ENCODE measurements at regions not wholly inside any gene's neighbourhood (a gene's known extent, or its start where the extent isn't known, plus 50 kb on each side); places are given as distances from the start of the nearest gene placed in this dataset.

- no peak overlapping the region for H3K4me3 ChIP-seq (ENCODE audit: low read depth, low read length)
- DNase-seq (ENCODE audit: low read depth): no peak
- TF ChIP-seq MYC (IDR thresholded peaks at IDR 0.05; ENCODE audit: low read depth, low read length) (no peak), MAX (IDR thresholded peaks at IDR 0.05; ENCODE audit: low read depth, low read length) (no peak), POLR2A (IDR thresholded peaks at IDR 0.05; ENCODE audit: extremely low read depth, insufficient read length) (no peak)
- TF ChIP-seq, protein P1, sequence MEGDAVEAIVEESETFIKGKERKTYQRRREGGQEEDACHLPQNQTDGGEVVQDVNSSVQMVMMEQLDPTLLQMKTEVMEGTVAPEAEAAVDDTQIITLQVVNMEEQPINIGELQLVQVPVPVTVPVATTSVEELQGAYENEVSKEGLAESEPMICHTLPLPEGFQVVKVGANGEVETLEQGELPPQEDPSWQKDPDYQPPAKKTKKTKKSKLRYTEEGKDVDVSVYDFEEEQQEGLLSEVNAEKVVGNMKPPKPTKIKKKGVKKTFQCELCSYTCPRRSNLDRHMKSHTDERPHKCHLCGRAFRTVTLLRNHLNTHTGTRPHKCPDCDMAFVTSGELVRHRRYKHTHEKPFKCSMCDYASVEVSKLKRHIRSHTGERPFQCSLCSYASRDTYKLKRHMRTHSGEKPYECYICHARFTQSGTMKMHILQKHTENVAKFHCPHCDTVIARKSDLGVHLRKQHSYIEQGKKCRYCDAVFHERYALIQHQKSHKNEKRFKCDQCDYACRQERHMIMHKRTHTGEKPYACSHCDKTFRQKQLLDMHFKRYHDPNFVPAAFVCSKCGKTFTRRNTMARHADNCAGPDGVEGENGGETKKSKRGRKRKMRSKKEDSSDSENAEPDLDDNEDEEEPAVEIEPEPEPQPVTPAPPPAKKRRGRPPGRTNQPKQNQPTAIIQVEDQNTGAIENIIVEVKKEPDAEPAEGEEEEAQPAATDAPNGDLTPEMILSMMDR (IDR thresholded peaks at IDR 0.05; ENCODE audit: low read depth, low read length): no peak
Measured at GRCh38 chr1:191260056-191260455, 782.4 kb upstream of the BRINP3 start.

- no peak overlapping the region for H3K4me3 ChIP-seq (ENCODE audit: low read depth, low read length)
- DNase-seq (ENCODE audit: low read depth): no peak
- TF ChIP-seq, protein P1 (IDR thresholded peaks at IDR 0.05; ENCODE audit: low read depth, low read length): no peak
- TF ChIP-seq MAX (IDR thresholded peaks at IDR 0.05; ENCODE audit: low read depth, low read length) (no peak), POLR2A (IDR thresholded peaks at IDR 0.05; ENCODE audit: extremely low read depth, insufficient read length) (no peak), MYC (IDR thresholded peaks at IDR 0.05; ENCODE audit: low read depth, low read length) (no peak)
Measured at GRCh38 chr1:191261111-191261510, 783.4 kb upstream of the BRINP3 start.

DNA sequence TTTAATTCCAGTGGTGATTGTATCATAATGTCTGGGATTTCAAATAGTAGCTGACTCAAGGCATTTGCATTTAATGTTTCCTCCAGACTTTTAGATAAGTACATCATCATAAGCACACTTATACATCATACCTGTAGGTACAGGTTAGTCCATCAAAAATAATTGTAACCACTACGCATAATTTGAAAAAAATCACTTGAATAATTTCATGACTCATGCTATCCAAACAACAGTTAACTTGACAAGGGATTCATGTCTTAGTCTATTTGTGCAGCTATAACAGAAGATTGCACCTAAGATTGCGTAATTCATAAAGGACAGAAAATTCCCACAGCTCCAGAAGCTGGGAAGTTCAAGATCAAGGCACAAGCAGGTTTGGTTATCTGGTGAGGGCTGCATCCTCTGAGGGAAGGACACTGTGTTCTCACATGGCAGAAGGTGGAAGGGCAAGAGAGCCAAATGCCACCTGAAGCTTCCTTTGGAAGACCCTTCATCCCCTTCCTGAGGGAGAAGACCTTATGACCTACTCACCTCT lies 801.7 kb upstream of the BRINP3 start:
- no peak overlapping the region for H3K4me3 ChIP-seq (ENCODE audit: low read depth, low read length)
- no peak for TF ChIP-seq MAX (IDR thresholded peaks at IDR 0.05; ENCODE audit: low read depth, low read length)
- no peak for TF ChIP-seq POLR2A (IDR thresholded peaks at IDR 0.05; ENCODE audit: extremely low read depth, insufficient read length)
- TF ChIP-seq, protein P1 (IDR thresholded peaks at IDR 0.05; ENCODE audit: low read depth, low read length): no peak
- TF ChIP-seq MYC (IDR thresholded peaks at IDR 0.05; ENCODE audit: low read depth, low read length): no peak
- no peak for DNase-seq (ENCODE audit: low read depth)

DNA sequence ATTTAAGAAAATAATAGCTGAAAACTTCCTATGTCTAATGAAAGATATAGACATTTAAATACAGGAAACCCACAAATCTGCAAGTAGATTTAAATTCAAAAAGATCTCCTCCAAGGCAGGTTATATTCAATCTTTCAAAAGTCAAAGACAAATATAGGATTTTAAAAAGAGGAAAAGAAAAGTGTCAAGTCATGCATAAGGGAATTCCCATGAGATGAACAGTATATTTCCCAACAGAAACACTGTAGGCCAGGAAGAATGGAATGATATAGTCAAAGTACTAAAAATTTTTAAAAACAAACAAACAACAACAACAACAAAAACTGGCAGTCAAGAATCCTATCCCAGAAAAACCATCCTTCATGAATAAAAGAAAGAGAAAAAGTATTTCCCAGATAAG lies 806.5 kb upstream of the BRINP3 start:
- no peak overlapping the region for H3K4me3 ChIP-seq (ENCODE audit: low read depth, low read length)
- TF ChIP-seq, protein P1 (IDR thresholded peaks at IDR 0.05; ENCODE audit: low read depth, low read length): no peak
- TF ChIP-seq MAX (IDR thresholded peaks at IDR 0.05; ENCODE audit: low read depth, low read length) (no peak), MYC (IDR thresholded peaks at IDR 0.05; ENCODE audit: low read depth, low read length) (no peak), POLR2A (IDR thresholded peaks at IDR 0.05; ENCODE audit: extremely low read depth, insufficient read length) (no peak)
- no peak for DNase-seq (ENCODE audit: low read depth)

DNA sequence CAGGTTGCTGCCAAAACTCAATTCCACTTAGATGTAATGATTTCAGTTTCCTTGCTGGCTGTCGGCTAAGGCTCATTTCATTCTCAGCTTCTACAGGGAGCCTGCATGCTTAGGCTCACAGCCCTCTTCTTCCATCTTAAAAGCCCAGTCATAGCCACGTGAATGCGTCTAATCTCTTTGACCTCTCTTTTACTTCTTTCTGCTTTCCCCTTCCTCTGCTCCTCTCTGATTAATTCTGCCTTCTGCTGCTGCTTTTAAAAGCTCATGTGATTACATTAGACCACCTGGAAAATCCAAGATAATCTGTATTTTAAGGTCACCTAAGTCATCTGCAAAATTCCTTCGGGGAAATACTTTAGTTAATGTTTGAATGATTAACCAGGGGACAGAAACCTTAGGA lies 812.8 kb upstream of the BRINP3 start:
- TF ChIP-seq POLR2A (IDR thresholded peaks at IDR 0.05; ENCODE audit: extremely low read depth, insufficient read length) (no peak), MYC (IDR thresholded peaks at IDR 0.05; ENCODE audit: low read depth, low read length) (no peak), MAX (IDR thresholded peaks at IDR 0.05; ENCODE audit: low read depth, low read length) (no peak)
- TF ChIP-seq, protein P1 (IDR thresholded peaks at IDR 0.05; ENCODE audit: low read depth, low read length): no peak
- no peak overlapping the region for H3K4me3 ChIP-seq (ENCODE audit: low read depth, low read length)
- no peak for DNase-seq (ENCODE audit: low read depth)

Data from NB4 (cell line).